Activated naive CD4-positive, alpha-beta T cell (primary cell): ENCODE measurements at regions not wholly inside any gene's neighbourhood (a gene's known extent, or its start where the extent isn't known, plus 50 kb on each side); places are given as distances from the start of the nearest gene placed in this dataset.
"Not testable (repeated sequence)": the region's sequence is repeated elsewhere in the genome, so short reads cannot be mapped to it uniquely, and the experiment has no call there.

Source experiments
- DNase-seq, 4 experiments: peaks; one replicate each; lab custom pipeline; 2025; lab: John Stamatoyannopoulos, UW

DNA sequence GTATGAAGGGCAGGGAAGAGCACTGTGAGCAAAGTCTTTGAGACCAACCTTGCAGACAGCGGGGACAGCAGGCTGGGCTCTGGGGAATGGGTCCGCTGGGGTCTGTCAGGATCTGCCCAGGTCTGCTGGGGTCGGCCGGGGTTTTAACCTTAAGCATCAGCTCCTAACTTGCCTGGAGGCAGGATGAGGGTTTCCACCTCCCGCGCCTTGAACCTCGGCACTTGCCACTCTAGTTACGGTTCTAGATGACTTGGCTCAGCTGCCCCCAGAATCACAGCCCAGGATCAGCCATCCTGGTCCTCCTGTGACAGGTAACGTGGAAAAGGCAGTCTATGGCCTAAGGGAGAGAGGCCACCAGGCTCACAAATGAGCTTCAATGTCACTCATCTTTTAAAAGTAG lies 50.4 kb upstream of the CACUL1 start:
- no peak for DNase-seq

DNA sequence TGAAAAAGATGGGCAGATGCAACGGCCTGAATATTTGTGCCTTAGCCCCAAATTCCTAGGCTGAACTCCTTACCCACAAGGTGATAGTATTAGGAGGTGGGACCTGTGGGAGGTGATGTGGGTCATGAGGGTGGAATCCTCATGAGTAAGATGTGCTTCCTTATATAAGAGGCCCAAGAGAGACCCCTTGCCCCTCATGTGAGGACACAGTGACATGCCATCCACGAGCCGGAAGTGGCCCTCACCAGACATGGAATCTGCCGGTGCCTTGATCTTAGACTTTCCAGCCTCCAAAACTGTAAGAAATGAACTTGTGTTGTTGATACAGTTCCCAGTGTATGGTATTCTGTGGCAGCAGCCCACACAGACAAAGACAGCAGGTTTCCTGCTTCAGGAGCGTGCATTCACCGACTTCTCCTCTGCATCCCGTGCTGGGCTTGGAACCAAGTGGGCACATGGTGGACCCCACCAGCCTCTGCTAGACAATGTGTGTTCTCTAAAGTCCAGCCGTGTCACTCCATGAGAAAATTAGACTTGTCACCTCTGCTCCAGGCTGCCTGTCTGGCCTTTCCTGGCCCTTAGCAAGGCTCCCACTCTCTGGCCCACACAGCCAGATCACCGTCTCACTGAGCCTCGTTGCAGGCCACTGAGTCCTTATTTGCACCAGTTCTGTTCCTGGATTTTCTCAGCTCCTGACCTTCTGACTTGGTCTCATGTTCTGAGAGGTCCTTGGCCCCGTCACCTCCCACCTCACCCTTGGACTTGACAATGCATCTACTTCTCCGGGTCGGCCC lies 52.9 kb upstream of the CACUL1 start:
- no peak for DNase-seq

DNA sequence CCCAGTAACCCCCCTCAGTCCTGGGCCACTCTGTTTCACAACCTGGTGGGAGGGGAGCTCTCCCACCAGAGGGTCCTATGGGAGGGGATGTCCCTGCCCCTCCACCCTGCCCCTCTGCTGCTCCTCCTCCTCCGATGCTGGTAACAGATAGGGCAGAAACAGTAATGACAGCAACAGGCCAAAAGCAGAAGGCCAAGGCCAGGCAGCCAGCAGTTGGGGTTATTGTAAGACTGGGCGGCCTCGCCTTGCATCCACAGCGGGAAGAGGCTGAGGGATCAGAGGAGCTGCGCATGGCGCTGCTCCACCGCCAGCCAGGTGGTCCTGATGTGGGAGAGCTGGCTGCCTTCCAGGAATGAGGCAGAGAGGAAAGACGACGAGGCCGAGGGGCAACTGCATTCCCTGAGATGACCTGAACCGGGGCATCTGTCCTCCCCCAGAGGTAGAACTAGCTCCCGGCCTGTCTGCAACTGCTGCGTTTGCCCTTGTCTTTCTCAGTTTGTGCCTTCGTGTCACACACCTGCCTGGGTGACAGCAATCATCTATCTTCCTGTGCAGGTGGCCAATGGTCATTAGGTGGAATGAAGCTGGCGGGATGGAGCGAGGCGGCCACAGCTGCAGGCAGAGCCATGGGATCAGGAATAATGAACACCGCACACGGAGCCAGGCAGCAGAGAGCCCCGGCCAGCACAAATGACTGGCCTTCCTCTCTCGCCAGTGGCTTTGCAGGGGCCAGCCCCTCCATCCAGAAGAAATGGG lies 54.0 kb upstream of the CACUL1 start:
- no peak for DNase-seq

DNA sequence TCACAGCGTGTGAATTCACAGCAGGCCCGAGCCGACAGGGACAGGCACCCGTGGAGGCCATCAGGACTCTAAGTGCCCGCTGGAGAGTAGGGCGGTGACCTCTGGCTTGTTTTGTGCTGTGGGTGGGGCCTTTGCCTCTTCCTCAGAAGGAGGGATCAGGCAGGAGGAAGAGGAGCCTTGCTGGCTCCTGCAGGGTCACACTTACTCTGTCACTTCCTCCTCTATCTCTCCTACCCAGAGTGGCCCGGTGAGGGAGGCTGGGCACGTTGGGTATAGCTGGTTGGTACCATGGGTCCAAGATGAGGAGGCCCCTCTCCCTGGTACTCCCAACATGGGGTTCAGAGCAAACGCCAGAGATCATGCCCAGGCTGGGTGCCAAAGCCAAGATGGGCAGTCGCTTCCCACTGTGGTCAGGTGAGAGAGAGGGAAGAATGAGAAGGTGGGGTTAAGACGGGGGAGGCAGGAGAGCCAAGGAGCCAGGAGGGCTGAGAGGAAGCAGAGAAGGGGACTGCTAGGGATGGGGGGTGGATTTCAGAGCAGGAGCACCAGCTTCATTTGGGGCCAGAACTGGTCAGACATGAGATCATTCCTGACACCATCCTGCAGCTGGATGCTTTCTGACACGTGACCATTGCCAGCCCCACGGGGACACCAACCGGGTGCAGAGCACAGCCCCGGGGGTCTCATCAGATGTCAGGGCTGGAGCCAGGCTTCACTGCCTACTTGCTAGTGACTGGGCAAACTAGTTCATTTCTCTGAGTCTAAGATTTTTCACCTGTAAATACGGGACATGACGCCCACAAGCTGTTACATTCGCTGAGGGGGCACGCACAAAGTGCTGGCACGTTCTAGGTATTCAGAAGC lies 54.8 kb upstream of the CACUL1 start:
- no peak for DNase-seq

DNA sequence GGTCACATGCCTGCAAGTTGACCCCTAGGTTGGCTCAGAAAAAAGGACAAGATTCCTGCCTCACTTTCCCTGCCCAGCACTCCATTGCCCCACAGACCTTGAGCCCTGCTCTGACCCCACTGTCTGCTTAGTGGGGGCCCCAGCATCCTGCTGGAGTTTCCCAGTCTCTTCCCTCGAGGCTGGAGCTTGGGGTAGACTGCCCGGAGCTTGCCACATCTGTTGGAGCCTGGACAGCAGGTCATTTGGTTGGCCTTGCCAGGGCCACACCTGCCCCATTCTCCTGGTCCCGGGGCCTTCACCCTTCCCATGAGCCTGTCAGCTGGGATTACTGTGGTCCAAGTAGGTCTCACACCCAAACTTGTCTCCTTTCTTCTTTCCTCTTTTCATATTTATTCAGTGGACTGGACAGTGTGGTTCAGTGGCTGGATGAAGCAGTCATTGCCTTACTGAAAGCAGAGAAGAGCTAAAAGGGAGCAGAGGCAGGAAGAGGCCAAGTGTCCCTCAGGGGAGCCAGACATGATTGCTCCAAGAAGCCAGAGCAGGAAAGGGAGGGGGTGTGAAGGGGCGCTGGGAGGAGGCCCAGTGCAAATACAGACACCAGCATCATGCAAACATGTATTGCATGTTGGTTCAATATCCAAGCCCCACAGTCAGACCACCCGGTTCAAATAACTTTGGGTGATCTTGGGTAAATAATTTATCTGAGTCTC lies 56.2 kb upstream of the CACUL1 start:
- DNase-seq, result no peak

DNA sequence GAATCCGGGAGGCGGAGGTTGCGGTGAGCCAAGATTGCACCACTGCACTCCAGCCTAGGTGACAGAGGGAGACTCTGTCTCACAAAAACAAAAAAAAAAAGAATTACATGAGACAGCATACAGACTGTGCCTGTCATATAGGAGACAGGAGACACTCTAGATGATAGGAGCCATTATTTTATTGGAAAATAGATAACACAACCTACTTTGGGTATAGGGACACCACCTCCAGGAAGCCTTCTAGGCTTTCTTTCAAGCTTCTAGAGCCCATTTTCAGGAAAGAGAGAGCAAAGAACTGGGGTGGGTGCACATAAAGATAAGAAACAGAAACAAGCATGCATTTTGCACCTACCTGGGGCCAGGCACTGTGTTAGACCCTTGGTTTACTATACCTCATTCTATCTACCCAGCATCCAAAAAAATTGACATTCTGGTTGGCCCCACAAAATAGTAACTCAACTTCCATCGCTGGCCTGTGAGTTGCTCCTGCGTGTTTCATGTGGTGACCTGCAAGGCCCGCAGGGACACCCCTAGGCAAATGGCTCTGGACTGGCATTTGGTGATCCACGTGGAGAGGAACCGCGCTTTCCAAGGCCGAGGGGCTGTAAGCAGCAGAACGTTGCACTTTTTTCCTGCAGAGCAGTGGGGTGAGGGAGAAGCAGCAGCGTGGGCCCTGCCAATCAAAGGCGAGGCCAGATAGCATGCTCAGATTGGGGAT lies 57.1 kb upstream of the CACUL1 start:
- DNase-seq, result no peak

DNA sequence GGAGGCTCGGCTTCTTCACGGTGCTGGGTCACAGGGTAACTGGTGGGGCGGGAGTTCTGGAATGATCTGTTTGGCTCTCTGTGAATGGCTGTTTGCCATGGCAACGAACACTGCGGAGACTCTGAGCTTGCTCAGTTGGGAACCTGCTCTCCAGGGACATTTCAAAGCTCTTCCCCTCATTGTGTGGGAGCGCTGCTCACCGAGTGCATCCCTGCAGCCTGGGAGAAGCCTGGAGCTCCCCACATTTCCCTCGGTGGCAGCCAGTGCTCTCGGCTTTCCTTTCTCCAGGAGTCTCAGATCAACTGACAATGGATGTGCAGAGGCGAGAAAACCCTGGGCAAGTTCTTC lies 57.6 kb upstream of the CACUL1 start:
- DNase-seq, result no peak

DNA sequence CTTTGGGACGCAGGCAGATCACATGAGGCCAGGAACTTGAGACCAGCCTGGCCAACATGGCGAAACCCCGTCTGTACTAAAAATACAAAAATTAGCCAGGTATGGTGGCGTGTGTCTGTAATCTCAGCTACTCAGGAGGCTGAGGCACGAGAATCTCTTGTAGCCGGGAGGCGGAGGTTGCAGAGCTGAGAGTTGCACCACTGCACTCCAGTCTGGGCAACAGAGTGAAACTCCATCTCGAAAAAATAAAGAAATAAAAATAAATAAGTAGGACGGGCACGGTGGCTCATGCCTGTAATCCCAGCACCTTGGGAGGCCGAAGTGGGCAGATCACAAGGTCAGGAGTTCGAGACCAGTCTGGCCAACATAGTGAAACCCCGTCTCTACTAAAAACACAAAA lies 58.2 kb upstream of the CACUL1 start:
- not testable (repeated sequence) for DNase-seq

DNA sequence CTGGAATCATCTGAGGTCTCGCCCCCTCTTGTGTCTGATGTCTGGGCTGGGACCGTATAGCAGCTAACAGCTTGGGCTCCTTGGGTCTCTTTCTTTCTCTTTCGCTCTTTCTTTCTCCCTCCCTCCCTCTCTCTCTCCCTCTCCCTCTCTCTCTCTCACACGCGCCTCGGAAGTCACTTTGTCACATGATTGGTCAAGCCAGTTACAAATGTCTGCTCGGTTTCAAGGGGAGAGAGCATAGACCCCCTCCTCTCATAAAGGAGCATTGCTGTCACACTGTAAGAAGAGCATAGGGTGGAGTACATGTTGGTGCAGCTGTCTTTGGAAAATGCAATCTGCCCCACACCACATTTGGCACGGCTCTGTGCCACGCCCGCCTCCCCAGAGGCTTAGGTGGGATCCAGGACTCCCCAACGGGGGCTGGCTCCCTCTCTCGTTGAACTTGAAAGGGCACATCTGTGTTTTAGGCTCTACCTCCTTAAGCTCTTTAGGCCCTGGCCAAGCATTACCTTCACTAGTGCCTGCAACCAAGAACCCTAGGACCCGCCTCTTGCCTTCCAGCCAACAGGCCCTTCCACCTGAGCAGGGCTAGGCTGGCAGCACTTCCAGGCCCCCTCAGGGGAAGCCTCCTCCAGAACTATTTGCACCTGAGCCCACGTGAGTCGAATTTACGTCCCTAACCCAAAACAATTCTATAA lies 61.9 kb upstream of the CACUL1 start:
- no peak for DNase-seq

DNA sequence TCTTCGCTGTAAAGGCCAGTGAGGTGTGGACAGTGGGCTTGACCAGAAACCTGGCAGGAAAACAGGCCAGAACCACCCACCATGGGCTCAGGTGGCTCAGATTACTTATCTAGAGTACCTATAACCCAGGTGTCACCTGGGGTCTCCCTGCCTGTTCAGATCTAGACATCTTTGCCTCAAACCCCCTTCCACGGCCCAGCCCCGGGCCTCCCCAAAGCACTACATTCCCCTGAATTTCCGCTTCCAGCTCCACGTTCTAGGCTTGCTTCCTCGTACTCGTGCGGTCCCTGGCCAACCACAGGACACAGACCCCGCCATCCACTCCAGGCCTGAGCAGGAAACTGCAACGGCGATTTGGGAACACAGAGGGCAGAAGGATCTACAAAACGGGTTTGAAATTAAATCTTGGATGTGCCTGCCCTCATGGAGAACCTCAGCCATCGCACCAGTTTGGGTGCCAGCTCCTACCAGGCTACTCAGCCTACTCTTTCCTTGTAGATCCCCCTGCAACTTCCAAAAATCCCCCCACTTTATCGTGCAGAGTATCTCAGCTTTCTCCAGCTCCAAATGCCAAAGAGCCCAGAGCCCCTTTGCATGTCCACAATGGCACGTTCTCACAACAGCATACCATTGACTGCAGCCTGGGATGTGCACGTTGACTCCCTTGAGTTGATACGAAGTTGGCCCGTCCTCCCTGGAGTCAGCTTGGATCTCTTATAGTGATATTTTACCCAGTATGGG lies 62.7 kb upstream of the CACUL1 start:
- DNase-seq, result no peak

DNA sequence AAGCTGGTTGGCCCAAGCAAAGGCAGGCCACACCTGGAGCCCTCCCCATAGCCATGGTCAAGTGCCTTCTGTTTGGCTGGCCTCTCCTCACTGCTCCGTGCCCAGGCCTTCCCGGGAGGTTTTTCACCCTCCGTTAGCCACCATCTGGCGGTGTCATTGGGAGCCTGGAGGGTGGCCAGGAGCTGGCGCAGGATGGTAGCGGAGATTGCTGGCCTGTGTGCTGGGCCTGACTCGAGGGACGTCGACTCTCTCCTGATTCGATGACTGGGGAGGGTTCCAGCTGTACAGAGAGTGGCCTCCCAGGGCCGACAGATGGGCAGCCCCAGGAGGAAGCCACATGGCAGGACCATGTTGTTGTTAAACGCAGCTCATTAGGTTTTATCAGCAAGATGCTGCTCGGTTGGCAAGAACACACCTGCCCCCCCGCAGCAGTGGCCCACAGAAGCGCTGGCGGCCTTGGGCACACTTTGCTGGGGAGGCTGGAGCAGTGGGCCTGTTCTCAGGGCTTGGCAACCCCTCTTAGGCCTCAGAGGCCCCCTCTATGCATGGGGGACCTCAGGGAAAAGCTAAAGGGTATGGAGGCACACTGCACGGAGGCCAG lies 64.0 kb upstream of the CACUL1 start:
- DNase-seq, result no peak

DNA sequence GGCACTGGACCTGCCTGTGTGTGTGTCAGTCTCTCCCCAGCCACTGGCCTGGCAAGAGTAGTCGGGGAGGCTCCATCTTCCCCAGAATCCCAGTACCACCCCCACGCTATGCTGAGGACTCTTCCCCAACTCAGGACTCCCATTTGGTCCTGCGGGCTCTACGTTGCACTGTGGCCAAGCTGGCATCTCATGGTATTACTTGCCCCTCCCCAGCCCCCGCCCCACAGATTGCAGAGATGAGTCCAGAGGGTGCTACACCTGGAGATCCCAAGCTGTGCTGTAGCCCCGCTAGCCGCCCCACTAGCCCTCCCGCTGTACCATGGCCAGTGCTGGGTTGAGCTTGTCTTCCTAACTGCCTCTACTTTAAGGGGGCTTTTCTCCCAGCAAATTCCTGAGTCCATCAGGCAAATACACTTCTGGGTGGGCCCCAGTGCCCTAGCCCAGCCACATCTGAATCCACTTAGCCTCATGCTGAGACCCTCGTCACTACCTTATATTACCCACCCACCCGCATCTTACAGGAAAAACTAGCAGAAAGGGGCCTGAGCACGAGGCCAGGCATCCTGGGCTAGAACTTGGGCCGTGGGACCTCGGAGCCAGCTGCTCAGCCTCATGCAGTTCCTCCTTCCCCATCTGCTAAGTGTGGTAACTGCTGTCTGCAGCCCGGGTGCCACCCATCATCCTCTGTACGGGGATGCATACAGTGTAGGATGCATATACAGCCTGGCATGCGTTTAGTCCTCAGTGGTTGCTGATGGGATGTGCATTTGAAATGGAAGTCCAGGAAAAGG lies 65.8 kb upstream of the CACUL1 start:
- no peak for DNase-seq

DNA sequence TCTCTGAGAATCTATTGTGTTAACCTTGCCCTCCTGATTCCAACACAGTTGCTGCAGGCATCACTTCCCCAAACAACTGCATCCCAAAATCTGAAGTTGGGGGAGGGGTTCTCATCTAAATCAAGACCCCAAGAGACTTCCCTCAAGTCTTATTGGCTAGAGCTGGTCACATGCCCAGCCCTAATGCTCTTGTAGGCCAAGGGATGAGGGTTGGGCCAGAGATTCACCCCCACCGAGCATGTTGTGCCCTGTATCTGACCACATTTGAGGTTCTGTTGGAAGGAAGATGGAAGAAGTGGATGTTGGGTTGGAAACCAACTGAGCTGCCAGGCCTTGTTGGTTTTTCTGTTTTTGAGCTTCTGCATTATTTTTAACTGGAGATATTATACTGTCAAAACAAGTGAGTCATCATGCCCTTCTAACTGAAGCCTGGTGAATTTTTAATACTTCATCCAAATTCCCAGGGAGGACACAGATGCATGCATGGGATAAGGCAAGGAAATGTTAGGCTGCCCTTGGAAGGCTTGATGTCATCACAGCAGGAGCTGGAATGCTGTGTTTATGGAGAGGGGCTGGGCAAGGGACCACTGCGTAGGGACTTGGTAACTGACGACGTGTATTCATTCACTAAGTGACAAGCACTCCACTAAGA lies 68.6 kb upstream of the CACUL1 start:
- no peak for DNase-seq

DNA sequence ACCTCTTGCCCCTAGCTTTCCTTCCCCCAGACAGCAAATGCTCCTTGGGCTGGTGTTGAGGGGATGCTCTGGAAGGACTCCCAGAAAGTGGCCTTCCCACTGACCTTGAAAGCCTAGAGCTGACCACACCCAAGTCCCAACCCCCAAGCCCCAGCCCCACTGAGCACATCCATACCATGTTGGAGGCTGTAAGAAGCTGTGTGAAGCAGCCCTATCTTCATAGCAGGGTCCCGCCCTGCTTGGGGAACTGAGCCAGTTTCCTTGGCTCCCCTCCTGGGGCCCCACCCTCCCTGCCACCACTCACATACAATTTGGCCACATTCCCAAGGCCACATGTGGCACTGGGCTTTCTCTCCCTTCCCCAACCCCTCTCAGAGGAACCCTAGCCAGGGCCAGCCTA lies 72.3 kb upstream of the CACUL1 start:
- DNase-seq, result no peak

DNA sequence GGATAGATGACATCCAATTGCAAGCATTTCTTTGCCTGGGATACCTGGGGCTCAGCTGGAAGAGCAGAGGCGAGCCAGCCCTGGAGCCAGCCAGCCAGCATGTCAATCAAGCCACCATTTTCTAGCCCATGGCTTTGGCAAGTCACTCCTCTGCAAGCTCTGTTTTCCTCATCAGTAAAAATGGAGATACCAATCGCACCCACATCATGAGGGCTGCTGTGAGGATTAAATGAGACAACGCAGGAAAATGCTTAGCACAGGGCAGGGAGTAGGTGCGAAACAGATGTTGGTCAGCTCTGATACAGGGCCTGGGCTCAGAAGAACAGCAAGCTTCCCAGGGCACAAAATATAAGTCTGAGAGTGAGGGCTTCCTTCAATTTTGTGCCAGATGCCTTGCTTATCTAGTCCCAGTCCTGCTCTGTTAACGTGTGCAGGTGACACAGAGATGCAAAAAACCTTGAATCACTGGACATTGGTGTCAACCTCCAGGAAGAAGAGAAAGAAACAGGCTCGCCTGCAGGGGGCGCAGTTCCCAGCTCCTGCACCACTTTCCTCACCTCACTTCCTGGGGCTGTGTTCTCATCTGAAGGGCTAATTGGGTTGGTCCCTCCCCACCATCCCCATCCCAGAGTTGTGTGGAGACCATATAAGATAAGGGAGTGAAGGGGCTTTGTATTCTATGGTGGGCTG lies 72.8 kb upstream of the CACUL1 start:
- DNase-seq, result no peak

DNA sequence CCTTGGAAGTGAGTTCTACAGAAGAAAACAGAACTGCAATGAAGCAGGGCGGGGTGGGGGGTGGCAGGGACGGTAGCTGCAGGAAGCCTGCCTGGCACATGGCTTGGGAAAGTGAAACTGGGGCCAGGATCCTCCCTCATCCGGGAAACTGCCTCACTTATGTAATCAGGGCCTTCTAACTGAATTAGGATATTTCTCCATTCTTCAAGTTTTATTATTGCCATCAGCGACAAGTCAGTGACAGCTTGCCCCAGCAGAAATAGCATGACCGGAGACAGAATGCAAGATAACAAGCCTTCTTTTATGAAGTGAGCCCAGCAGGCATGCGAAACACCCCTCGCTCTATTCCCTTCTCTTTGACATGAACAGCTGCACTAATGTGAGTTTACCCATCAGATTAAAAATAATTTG lies 77.5 kb upstream of the CACUL1 start:
- DNase-seq, result no peak

DNA sequence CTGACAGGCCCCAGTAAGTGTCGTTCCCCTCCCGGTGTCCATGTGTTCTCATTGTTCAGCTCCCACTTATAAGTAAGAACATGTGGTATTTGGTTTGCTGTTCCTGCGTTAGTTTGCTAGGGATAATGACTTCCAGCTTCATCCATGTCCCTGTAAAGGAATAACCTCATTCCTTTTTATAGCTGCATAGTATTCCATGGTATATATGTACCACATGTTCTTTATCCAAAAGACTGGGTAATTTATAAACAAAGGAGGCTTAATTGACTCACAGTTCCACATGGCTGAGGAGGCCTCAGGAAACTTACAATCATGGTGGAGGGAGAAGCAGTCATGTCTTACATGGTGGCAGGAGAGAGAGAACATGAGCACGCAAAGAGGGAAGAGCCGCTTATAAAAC lies 79.6 kb upstream of the CACUL1 start:
- DNase-seq, result not testable (repeated sequence)
